ENCODE measurements at regions not wholly inside any gene's neighbourhood (a gene's known extent, or its start where the extent isn't known, plus 50 kb on each side); places are given as distances from the start of the nearest gene placed in this dataset.
A peak's percentile ranks its signal among the peaks of the same experiment; 100 is the strongest.

DNA sequence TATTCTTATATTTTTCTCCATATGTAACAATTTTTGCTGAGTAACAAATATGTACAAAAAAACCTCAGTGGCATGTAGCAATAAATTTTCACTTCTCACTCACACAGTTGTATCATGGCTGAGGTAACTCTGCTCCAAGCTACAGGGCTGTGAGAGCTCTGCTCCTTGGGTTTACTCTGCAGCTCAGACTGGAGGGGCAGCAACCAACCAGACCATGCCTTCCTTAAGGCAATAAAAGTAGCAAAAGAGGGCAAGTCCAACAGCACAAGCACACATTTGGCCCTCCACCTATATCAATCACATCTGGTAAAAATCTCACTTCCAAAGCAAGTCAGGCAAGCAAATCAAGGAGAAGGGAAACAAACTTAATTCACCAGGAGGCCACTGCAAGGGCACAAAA is 102.9 kb downstream of the CRPPA start:
- H3K36me3 ChIP-seq = no peaks in the 10 kb centered on the region
- DNase-seq = no peak
- peaks cover 32% of the 10 kb centered on the region for H3K4me1 ChIP-seq
- no peaks in the 10 kb centered on the region for H3K9me3 ChIP-seq
- H3K4me3 ChIP-seq (ENCODE audit: low read depth, low read length) = no peak overlapping the region
- H3K27me3 ChIP-seq = no peaks in the 10 kb centered on the region
- TF ChIP-seq, protein P1, sequence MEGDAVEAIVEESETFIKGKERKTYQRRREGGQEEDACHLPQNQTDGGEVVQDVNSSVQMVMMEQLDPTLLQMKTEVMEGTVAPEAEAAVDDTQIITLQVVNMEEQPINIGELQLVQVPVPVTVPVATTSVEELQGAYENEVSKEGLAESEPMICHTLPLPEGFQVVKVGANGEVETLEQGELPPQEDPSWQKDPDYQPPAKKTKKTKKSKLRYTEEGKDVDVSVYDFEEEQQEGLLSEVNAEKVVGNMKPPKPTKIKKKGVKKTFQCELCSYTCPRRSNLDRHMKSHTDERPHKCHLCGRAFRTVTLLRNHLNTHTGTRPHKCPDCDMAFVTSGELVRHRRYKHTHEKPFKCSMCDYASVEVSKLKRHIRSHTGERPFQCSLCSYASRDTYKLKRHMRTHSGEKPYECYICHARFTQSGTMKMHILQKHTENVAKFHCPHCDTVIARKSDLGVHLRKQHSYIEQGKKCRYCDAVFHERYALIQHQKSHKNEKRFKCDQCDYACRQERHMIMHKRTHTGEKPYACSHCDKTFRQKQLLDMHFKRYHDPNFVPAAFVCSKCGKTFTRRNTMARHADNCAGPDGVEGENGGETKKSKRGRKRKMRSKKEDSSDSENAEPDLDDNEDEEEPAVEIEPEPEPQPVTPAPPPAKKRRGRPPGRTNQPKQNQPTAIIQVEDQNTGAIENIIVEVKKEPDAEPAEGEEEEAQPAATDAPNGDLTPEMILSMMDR (IDR thresholded peaks at IDR 0.05; ENCODE audit: low read depth, low read length) = no peak

DNA sequence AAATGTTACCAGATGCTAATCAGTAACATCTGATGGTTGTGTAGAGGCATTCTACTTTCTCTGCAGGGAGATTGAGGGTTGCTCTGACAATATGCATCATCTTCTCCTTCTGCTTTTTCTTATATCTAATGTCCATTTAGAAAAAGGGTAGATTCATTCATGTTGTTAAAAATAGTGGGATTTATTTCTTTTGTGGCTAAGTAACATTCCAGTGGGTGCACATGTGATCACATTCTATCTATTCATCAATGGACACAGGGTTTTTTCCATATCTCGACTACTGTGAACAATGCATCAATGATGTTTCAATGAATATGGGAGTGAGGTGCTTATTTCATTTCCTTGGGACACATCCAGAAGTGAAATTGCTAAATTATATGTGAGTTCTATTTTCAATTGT is 103.9 kb downstream of the CRPPA start:
- no peaks in the 10 kb centered on the region for H3K9me3 ChIP-seq
- no peak overlapping the region for H3K4me3 ChIP-seq (ENCODE audit: low read depth, low read length)
- H3K4me1 ChIP-seq = peaks cover 24% of the 10 kb centered on the region
- no peak for DNase-seq
- TF ChIP-seq, protein P1 (IDR thresholded peaks at IDR 0.05; ENCODE audit: low read depth, low read length) = no peak
- no peaks in the 10 kb centered on the region for H3K36me3 ChIP-seq
- no peaks in the 10 kb centered on the region for H3K27me3 ChIP-seq

- no peaks in the 10 kb centered on the region for H3K36me3 ChIP-seq
- TF ChIP-seq, protein P1 (IDR thresholded peaks at IDR 0.05; ENCODE audit: low read depth, low read length) = no peak
- H3K4me3 ChIP-seq (ENCODE audit: low read depth, low read length) = peak overlapping the region; percentile 45
- no peaks in the 10 kb centered on the region for H3K27me3 ChIP-seq
- H3K4me1 ChIP-seq = peaks cover 11% of the 10 kb centered on the region
- H3K9me3 ChIP-seq = no peaks in the 10 kb centered on the region
- DNase-seq = no peak
These were observed 106.1 kb downstream of the CRPPA start for GRCh38 chr7:16315280-16315679.

- Histone ChIP-seq H3K27me3 (no peaks in the 10 kb centered on the region), H3K9me3 (no peaks in the 10 kb centered on the region), H3K36me3 (no peaks in the 10 kb centered on the region), H3K4me3 (ENCODE audit: low read depth, low read length) (no peak overlapping the region), H3K4me1 (no peaks in the 10 kb centered on the region; the same call in 1 of the 2 replicates)
- no peak for DNase-seq
- TF ChIP-seq, protein P1 (IDR thresholded peaks at IDR 0.05; ENCODE audit: low read depth, low read length) = no peak
These were observed 112.2 kb downstream of the CRPPA start for GRCh38 chr7:16309129-16309528.

- peaks cover 18% of the 10 kb centered on the region for H3K4me1 ChIP-seq
- no peaks in the 10 kb centered on the region for H3K27me3 ChIP-seq
- no peaks in the 10 kb centered on the region for H3K9me3 ChIP-seq
- H3K36me3 ChIP-seq = no peaks in the 10 kb centered on the region
- no peak overlapping the region for H3K4me3 ChIP-seq (ENCODE audit: low read depth, low read length)
- TF ChIP-seq, protein P1 (IDR thresholded peaks at IDR 0.05; ENCODE audit: low read depth, low read length) = no peak
- DNase-seq = no peak
These were observed 120.0 kb downstream of the CRPPA start for GRCh38 chr7:16301291-16301690.

DNA sequence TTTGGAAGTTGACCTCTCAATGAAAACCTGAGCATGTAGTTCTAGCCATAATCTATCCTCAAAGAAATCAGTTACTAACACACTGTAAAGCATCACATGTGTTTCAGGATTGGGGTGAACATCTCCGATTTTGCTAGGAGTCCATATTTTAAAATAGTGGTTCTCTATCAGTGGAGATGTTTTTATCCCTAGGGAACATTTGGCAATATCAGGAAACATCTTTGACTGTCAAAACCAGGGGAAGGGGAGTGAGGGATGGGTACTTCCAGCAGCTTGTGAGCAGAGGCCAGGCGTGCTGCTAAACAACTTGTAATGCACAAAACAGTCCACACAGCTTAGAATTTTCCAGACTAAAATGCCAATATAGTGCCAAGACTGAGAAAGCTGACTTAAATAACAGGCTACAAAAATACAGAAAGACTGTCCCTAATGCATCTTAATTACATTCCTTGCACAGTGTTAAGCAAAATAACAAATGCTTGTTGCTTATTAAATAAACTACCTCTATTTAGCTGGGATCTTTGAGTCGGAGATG is 120.9 kb downstream of the CRPPA start:
- H3K4me3 ChIP-seq (ENCODE audit: low read depth, low read length) = no peak overlapping the region
- DNase-seq = no peak
- peaks cover 18% of the 10 kb centered on the region for H3K4me1 ChIP-seq
- H3K9me3 ChIP-seq = no peaks in the 10 kb centered on the region
- TF ChIP-seq, protein P1 (IDR thresholded peaks at IDR 0.05; ENCODE audit: low read depth, low read length) = no peak
- H3K36me3 ChIP-seq = no peaks in the 10 kb centered on the region
- H3K27me3 ChIP-seq = no peaks in the 10 kb centered on the region

All from BE2C (cell line).